ENCODE measurements at regions not wholly inside any gene's neighbourhood (a gene's known extent, or its start where the extent isn't known, plus 50 kb on each side); places are given as distances from the start of the nearest gene placed in this dataset.
"Not testable (repeated sequence)": the region's sequence is repeated elsewhere in the genome, so short reads cannot be mapped to it uniquely, and the experiment has no call there.

DNA sequence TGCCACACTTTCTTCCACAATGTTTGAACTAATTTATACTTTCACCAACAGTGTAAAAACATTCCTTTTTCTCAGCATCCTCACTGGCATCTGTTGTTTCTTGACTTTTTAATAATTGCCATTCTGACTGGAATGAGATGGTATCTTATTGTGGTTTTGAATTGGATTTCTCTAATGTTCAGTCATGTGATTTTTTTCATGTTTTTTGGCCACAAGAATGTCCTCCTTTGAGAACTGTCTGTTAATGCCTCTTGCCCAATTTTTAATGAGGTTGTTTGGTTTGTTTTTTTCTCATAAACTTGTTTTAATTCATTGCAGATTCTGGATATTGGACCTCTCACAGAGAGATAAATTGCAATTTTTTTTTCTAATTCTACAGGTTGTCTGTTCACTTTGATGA lies 1195.2 kb downstream of the TECRL start:
- H3K27me3 ChIP-seq: no peaks in the 10 kb centered on the region
- H3K27ac ChIP-seq: no peak overlapping the region
- DNase-seq: no peak
- no peaks in the 10 kb centered on the region for H3K4me1 ChIP-seq
- H3K4me3 ChIP-seq: no peak overlapping the region
- TF ChIP-seq, protein P1, sequence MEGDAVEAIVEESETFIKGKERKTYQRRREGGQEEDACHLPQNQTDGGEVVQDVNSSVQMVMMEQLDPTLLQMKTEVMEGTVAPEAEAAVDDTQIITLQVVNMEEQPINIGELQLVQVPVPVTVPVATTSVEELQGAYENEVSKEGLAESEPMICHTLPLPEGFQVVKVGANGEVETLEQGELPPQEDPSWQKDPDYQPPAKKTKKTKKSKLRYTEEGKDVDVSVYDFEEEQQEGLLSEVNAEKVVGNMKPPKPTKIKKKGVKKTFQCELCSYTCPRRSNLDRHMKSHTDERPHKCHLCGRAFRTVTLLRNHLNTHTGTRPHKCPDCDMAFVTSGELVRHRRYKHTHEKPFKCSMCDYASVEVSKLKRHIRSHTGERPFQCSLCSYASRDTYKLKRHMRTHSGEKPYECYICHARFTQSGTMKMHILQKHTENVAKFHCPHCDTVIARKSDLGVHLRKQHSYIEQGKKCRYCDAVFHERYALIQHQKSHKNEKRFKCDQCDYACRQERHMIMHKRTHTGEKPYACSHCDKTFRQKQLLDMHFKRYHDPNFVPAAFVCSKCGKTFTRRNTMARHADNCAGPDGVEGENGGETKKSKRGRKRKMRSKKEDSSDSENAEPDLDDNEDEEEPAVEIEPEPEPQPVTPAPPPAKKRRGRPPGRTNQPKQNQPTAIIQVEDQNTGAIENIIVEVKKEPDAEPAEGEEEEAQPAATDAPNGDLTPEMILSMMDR (IDR thresholded peaks at IDR 0.05): no peak
- no peak for TF ChIP-seq POLR2A (IDR thresholded peaks at IDR 0.05)
- intact Hi-C loops (cut with DNase I; ENCODE audit: low total_unique reads): no loop called here
- no peaks in the 10 kb centered on the region for H3K36me3 ChIP-seq
- H3K9me3 ChIP-seq: no peaks in the 10 kb centered on the region

DNA sequence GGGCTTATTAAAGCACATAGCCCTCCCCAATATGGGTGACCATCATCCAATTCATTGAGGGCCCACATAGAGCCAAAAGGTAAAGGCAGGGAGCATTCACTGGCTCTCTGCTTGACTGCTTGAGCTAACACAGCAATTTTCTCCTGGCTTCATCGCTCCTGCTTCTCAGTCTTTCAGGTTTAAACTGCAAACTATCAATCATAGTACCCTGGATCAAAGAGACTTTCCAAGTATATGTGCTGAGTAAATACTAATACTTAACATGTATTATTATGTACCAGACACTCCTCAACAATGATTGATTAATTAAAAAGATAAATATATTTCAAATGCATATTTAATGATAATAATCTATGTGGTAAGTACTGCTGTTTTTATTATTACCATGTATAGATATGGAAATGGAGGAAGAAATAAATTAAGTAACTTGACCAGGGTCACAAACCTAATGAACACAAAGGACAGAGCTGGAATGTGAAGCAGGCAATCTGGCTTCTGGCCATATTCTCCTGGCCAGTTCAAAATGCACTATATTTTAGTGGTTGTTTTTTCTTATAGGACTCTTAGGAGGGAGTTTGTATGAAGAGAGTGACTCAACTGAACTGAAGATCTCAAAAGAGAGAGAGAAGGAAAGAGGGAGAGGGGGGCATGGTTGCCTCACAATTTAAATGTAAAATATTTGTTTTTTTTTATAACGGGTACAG lies 1197.3 kb downstream of the TECRL start:
- H3K9me3 ChIP-seq: no peaks in the 10 kb centered on the region
- H3K36me3 ChIP-seq: no peaks in the 10 kb centered on the region
- TF ChIP-seq, protein P1 (IDR thresholded peaks at IDR 0.05): no peak
- TF ChIP-seq POLR2A (IDR thresholded peaks at IDR 0.05): no peak
- no peak overlapping the region for H3K4me3 ChIP-seq
- no peak overlapping the region for H3K27ac ChIP-seq
- H3K27me3 ChIP-seq: no peaks in the 10 kb centered on the region
- H3K4me1 ChIP-seq: no peaks in the 10 kb centered on the region
- intact Hi-C loops (cut with DNase I; ENCODE audit: low total_unique reads): no loop called here
- no peak for DNase-seq

DNA sequence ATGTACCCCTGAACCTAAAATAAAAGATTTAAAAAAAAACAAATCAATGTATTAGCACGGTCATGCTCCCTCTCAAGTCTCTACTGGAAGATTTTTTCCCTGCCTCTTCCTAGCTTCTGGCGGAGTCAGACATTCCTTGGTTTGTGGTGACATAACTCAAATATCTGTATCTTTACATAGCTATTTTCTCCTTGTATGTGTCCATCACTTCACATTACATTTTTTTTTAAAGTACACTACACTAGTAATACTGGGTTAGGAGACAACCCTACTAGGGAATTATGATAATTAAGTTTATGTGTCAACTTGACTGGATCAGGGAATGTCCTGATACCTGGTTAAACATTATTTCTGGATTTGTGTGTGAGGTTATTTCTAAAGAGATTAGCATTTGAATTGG lies 1197.9 kb downstream of the TECRL start:
- no peaks in the 10 kb centered on the region for H3K9me3 ChIP-seq
- no peak overlapping the region for H3K27ac ChIP-seq
- H3K4me1 ChIP-seq: no peaks in the 10 kb centered on the region
- intact Hi-C loops (cut with DNase I; ENCODE audit: low total_unique reads): no loop called here
- no peak for TF ChIP-seq POLR2A (IDR thresholded peaks at IDR 0.05)
- TF ChIP-seq, protein P1 (IDR thresholded peaks at IDR 0.05): no peak
- no peak for DNase-seq
- no peaks in the 10 kb centered on the region for H3K36me3 ChIP-seq
- H3K27me3 ChIP-seq: no peaks in the 10 kb centered on the region
- H3K4me3 ChIP-seq: no peak overlapping the region

DNA sequence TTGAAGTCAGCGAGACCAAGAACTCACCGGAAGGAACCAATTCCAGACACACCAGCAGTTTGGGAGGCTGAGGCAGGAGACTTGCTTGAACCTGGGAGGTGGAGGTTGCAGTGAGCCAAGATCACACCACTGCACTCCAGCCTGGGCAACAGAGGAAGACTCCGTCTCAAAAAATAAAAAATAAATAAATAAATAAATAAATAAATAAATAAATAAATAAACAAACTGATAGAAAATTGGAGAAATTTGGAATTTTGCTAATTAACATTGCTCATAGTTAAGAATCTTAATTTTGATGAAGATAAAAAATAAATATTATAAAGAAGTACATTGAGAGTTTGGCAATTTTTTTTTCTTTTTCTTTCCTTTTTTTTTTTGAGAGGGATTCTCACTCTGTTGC lies 1216.2 kb downstream of the TECRL start:
- H3K4me3 ChIP-seq; H3K9me3 ChIP-seq; H3K36me3 ChIP-seq; H3K27ac ChIP-seq; intact Hi-C loops (cut with DNase I; ENCODE audit: low total_unique reads); DNase-seq; H3K27me3 ChIP-seq; H3K4me1 ChIP-seq: not testable (repeated sequence)

DNA sequence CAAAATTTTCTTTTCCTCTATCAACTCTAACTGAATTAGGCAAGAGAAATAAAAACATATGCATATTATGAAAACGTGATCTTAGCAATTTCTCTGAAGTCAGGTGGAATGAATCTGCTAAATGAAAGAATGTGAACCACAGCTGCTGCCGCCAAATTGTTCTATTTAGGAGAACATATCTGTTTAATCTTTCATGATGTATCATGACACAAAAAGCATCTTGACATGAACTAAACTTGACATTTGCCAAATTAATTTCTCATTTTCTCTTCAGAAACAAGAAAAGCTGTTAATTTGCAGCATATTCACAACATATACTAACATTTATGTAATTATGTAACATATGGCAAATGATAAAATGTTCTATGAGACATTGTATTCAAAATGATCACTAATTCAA lies 1237.9 kb downstream of the TECRL start:
- TF ChIP-seq, protein P1 (IDR thresholded peaks at IDR 0.05): no peak
- no peak for TF ChIP-seq POLR2A (IDR thresholded peaks at IDR 0.05)
- intact Hi-C loops (cut with DNase I; ENCODE audit: low total_unique reads): no loop called here
- Histone ChIP-seq H3K27ac (no peak overlapping the region), H3K4me3 (no peak overlapping the region), H3K9me3 (no peaks in the 10 kb centered on the region), H3K27me3 (no peaks in the 10 kb centered on the region), H3K36me3 (no peaks in the 10 kb centered on the region), H3K4me1 (no peaks in the 10 kb centered on the region)
- DNase-seq: no peak

DNA sequence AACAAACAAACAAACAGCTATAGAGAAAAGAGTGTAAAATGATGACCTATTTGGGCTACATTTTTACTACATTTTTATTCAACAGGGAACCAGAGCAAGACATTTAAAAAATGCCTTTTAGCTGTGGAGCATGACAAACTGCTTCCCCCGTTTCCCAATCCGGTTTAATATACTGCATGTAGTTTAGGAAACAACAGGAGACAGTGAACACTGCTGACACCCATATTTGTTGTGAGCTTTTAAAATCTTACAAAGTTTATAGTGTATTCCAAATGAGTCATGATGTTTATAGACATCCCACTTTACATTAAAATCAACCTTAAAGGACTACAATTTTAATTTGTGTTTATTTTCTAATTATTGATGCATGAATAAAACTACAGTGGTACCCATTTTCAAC lies 1238.3 kb downstream of the TECRL start:
- H3K4me1 ChIP-seq: no peaks in the 10 kb centered on the region
- TF ChIP-seq, protein P1 (IDR thresholded peaks at IDR 0.05): no peak
- no peak for TF ChIP-seq POLR2A (IDR thresholded peaks at IDR 0.05)
- no peak overlapping the region for H3K27ac ChIP-seq
- no peaks in the 10 kb centered on the region for H3K9me3 ChIP-seq
- intact Hi-C loops (cut with DNase I; ENCODE audit: low total_unique reads): no loop called here
- no peak for DNase-seq
- H3K27me3 ChIP-seq: no peaks in the 10 kb centered on the region
- H3K4me3 ChIP-seq: no peak overlapping the region
- H3K36me3 ChIP-seq: no peaks in the 10 kb centered on the region

All from uterus (tissue), 3 donors.